OCI-LY3 (cell line): ENCODE measurements at regions not wholly inside any gene's neighbourhood (a gene's known extent, or its start where the extent isn't known, plus 50 kb on each side); places are given as distances from the start of the nearest gene placed in this dataset.

Source experiments
- CTCF ChIP-seq: fragments of 200-600, 300-600 bp; sonication (generic); IDR thresholded peaks from 2 replicates; pipeline ENCODE4 v1.5.1; 2014; ENCODE audit warnings: antibody characterized with exemption, low read length, low read depth
- EZH2phosphoT487 ChIP-seq: fragments of 200-600 bp; shearing (Covaris generic); IDR thresholded peaks from 2 replicates; pipeline ENCODE4 v1.6.1; 2018; ENCODE audit warnings: antibody characterized with exemption, mixed run types, low read depth

GRCh38 chr4:136768213-136768924 is 763.9 kb downstream of the PCDH18 start:
- TF ChIP-seq CTCF, result no peak
- no peak for TF ChIP-seq EZH2phosphoT487
